H1 (cell line): ENCODE measurements at regions not wholly inside any gene's neighbourhood (a gene's known extent, or its start where the extent isn't known, plus 50 kb on each side); places are given as distances from the start of the nearest gene placed in this dataset.

Source experiments
- EGR1 ChIP-seq: IDR thresholded peaks from 2 replicates; pipeline ENCODE4 v1.6.1; 2011; ENCODE audit warnings: low read depth, low read length, borderline replicate concordance
- RAD21 ChIP-seq, 2 experiments: IDR thresholded peaks in 1 of 2; conservative IDR thresholded peaks in 1 of 2; 2 replicates each; pipeline ENCODE4 v1.6.1; 2011; ENCODE audit warnings: low read depth in 2 of 2, low read length in 2 of 2, improper control_type of control experiment in 1 of 2, inconsistent platforms in 1 of 2, mild to moderate bottlenecking in 1 of 2, moderate library complexity in 1 of 2
- RNF2 ChIP-seq: fragments of 200-900, 300-1000 bp; sonication (generic); IDR thresholded peaks from 2 replicates; pipeline ENCODE4 v1.7.1; 2016; ENCODE audit warnings: borderline replicate concordance, low read depth, mild to moderate bottlenecking, antibody characterized with exemption, low read length; ENCODE audit not compliant: poor library complexity, severe bottlenecking; ENCODE audit errors: missing control alignments

- TF ChIP-seq RAD21 (IDR thresholded peaks at IDR 0.05 in 1 of 2, conservative IDR thresholded peaks at IDR 0.05 in 1 of 2; ENCODE audit: low read depth in 2 of 2, low read length in 2 of 2) (no peak), EGR1 (no peak), RNF2 (no peak)
Measured at GRCh38 chr10:78441010-78441409, 407.3 kb downstream of the RPS24 start (continued).
